ENCODE measurements at regions not wholly inside any gene's neighbourhood (a gene's known extent, or its start where the extent isn't known, plus 50 kb on each side); places are given as distances from the start of the nearest gene placed in this dataset.
"Not testable (repeated sequence)": the region's sequence is repeated elsewhere in the genome, so short reads cannot be mapped to it uniquely, and the experiment has no call there.

DNA sequence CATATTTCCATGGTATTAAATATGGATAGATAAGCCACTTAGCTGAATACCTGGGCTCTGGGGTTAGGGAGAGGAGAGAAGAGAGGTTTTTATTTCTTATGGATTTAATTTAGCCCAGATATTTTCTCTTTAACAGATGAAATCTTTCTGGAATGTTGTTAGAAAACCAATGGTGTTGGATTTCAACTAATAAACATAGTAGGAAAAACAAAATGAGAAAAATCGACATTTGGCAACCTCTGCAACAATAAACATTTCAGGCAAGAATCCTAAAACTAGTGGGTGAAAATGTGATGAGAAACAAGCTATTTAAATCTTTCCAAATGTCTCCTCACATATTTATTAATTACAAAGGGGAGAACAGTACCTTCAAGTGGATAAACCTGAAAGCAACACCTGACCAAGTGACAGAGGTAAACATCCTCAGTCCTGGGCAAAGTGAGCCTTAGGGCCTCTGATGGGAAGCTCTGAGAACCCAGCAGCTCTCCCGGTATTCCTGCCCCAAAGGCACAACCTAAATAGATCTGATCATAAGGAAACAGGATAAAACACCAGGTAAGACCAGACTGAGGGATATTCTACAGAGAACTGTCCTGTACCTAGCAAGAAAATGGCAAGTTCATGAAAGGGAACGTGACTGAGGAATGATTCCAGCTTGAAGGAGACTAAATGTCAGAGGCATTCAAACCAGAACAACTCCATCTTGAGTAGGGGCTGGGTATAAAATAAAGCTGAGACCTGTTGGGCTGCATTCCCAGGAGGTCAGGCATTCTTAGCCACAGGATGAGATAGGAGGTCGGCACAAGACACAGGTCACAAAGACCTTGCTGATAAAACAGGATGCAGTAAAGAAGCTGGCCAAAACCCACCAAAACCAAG, 163.7 kb downstream of the ESM1 start:
- DNase-seq (ENCODE audit: low read depth), result no peak

- peak; percentile 32 for DNase-seq (ENCODE audit: low read depth)
Measured at GRCh38 chr5:54820346-54821134, 164.9 kb downstream of the ESM1 start.

DNA sequence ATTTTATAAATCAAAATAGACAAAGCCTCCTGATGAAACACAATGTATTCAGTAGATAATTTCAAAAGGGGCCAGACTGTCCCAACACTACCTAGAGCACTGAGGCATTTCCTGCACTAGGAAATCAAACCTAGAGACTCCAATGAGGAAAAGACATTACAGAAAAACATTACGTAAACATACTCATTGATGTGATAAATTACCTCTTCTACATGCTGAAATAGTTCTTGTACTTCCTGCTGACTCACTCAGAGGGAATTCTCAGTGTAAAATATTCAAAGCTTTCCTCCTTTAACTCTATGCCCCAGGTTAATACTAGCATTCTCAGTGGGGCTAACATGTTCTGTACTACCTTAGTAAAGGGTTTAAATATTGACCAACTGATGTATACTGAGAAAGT, 178.0 kb downstream of the ESM1 start:
- DNase-seq (ENCODE audit: low read depth), result peak; percentile 87

DNA sequence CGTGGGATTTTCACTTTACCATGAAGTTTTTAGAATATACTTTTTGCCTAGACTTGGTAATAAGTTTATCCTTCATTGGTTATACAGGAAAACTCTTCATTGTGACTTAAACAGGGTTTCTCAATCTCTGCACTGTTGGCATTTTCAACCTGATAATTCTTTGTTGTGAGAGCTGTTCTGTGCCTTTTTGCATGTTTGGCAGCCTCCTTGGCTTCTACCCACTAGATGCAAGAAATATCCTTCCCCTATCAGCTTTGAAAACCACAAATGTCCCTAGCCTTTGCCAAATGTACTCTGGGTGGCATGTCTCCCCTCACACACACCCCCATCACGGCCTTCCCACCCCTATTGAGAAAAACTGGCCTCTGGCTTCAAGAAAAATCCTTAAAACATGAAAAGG, 180.9 kb downstream of the ESM1 start:
- no peak for DNase-seq (ENCODE audit: low read depth)

DNA sequence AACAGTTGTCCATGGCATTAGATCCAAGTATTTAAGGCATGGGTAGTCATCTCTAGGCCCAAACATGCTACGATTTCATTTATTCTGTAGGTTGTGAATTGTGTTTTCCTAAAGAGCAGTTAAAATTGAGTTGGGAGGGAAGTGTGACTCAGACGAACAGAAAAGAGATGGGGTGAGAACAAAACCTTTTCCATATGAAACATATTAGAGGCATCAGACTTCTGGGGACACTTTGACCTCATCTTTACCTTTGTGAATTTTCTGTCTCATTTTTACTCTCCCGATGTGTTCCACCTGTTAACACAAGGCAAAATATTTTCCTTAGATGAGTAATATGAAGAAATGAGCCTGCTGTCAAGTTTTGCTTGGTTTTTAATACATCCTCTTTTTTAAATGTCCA, 181.3 kb downstream of the ESM1 start:
- no peak for DNase-seq (ENCODE audit: low read depth)

- no peak for DNase-seq (ENCODE audit: low read depth)
Measured at GRCh38 chr5:54803471-54804011, 181.9 kb downstream of the ESM1 start.

- no peak for DNase-seq (ENCODE audit: low read depth)
Measured at GRCh38 chr5:54799645-54800044, 185.7 kb downstream of the ESM1 start.

GRCh38 chr5:54795777-54796176, 189.6 kb downstream of the ESM1 start:
- no peak for DNase-seq (ENCODE audit: low read depth)

- DNase-seq (ENCODE audit: low read depth), result peak; percentile 36
Measured at GRCh38 chr5:54795284-54795683, 190.1 kb downstream of the ESM1 start.

DNA sequence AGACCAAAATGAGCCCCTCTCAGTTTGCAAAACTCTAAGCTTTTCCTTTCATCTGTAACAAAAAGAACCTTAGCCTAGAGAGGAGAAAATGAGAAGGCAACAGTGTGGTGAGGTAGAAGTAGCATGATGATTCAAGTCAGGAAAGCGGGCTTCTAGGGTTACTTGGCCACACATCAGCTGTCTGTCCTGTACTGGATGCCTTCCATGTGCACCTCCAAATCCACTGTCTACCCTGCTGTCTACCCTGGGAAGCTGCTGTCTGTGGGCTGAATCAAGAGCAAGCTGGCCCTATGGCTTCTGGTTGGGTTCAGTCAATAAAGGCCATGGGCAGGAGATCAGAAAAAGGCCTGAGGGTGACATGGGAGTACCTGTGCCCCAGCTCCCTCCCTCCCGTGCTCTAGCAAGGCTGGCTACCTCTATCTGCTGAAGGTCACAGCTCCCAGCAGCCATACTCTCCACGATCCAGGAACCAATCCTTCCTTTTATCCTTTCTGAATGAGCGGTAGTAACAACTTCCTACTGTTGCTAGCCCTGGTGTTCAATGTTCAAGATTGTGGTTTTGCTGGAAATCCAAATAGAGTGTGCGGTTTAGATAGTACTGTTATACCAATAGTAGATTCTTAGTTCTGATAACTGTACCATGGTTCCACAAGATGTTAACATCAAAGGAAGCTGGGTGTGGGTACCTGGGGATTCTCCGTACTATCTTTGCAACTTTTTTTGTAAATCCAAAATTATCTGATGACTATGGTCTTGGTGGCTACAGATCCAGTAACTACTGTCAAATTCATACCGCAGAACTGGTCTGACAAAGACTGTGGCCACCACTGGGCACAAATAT, 191.0 kb downstream of the ESM1 start:
- DNase-seq (ENCODE audit: low read depth), result no peak

GRCh38 chr5:54793468-54794134, 191.8 kb downstream of the ESM1 start:
- DNase-seq (ENCODE audit: low read depth), result no peak

- DNase-seq (ENCODE audit: low read depth), result peak; percentile 81
Measured at GRCh38 chr5:54792611-54793404, 192.6 kb downstream of the ESM1 start.

GRCh38 chr5:54787910-54788309, 197.5 kb downstream of the ESM1 start:
- DNase-seq (ENCODE audit: low read depth), result not testable (repeated sequence)

DNA sequence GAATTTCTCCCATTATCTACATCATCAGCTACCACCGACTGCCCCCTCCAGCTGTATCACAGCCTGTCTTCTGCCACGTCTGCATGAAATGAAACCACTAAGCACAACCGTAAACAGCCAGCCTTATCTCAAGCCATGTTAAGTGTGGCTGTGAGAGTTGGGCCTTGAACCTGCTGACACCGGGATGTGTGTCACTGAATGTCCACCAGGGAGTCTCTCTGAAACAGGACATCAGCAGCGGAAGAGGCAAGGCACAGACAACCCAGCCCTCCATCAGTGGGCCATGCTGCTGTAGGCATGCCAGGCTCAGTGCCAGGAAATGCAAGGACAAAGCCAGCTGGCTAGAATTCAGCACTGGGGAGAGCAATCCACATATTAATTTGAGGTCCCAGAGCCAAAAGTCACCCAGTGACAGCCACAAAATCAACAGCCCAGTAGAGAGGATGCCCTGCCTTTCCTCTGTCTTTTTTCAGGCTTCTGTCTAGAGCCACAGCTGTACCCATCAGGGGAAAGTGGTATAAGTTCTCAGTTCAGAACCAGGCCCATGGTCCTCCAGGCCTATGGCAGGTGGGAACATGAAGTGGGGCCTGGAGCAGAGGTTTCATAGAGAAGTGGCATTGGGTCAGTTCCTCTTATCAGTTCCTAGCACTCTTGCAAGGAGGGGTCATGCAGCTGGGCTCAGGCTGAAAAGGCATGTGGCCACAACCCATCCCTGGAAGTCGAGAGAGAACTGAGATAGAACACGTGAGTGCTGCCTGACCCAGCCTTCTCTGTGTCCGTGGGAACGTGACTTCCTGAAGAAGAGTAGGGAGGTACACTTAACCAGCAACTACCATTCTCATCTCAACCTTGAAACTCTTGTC, 199.4 kb downstream of the ESM1 start:
- no peak for DNase-seq (ENCODE audit: low read depth)

DNA sequence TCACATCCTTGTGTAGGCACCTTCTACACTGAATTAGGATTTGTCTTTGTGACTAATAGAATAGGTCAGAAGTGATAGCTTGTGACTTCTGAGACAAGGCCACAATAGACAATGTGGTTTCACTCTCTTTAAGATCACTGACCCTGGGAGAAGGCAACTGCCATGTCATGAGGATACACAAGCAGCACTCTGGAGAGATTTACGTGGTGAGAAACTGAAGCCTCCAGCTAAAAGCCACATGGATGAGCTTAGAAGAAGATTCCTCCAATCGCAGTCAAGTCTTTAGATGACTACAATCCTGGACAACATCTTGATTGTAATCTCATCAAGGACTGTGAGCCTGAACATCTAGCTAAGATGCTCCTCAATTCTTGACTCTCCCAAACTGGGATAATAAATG, 206.6 kb downstream of the ESM1 start:
- no peak for DNase-seq (ENCODE audit: low read depth)

DNA sequence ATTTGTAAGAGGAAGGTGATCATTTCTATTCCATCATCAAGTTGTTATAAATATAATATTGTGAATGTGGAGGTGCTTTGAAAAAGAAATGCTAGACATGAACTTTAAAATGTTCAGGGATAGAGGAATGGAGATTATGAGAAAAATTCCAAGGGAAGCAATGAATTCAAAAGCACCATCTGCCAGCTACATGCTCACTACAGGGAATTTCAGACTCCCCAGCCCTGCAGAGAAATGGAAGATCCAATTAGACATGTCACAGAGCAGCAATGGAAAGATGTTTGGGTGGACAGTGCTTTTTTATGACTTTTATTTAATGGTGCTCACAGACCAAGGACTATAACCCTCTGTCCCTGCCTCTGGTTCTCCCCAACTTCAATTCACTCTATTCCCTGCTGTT, 209.7 kb downstream of the ESM1 start:
- DNase-seq (ENCODE audit: low read depth), result no peak

GRCh38 chr5:54774281-54775170, 210.9 kb downstream of the ESM1 start:
- DNase-seq (ENCODE audit: low read depth), result no peak

GRCh38 chr5:54772684-54773083, 212.7 kb downstream of the ESM1 start:
- no peak for DNase-seq (ENCODE audit: low read depth)
